H9 (cell line): ENCODE measurements at regions not wholly inside any gene's neighbourhood (a gene's known extent, or its start where the extent isn't known, plus 50 kb on each side); places are given as distances from the start of the nearest gene placed in this dataset.

Source experiments
- DNase-seq: peaks from one replicate; pipeline ENCODE4 v3.0.0-alpha.2; 2017
- H2AFZ ChIP-seq: one replicate; pipeline ENCODE4 v1.6.1; 2013; ENCODE audit warnings: mild to moderate bottlenecking, low read length, control low read depth, moderate library complexity
- H2AK5ac ChIP-seq: 2 replicates; pipeline ENCODE4 v1.6.1; 2013; ENCODE audit warnings: low read length, control low read depth, mixed read lengths; ENCODE audit not compliant: insufficient read length
- H2BK120ac ChIP-seq: one replicate; pipeline ENCODE4 v1.6.1; 2013; ENCODE audit warnings: low read depth, mild to moderate bottlenecking, low read length, control low read depth, inconsistent platforms; ENCODE audit not compliant: poor library complexity, severe bottlenecking
- H2BK12ac ChIP-seq: 2 replicates; pipeline ENCODE4 v1.6.1; 2013; ENCODE audit warnings: low read length, control low read depth, mixed read lengths, low read depth; ENCODE audit not compliant: insufficient read length
- H2BK15ac ChIP-seq: 2 replicates; pipeline ENCODE4 v1.6.1; 2013; ENCODE audit warnings: low read depth, low read length, control low read depth
- H2BK20ac ChIP-seq: one replicate; pipeline ENCODE4 v1.6.1; 2013; ENCODE audit warnings: low read depth, mild to moderate bottlenecking, low read length, control low read depth, inconsistent platforms; ENCODE audit not compliant: poor library complexity, severe bottlenecking
- H2BK5ac ChIP-seq: 2 replicates; pipeline ENCODE4 v1.6.1; 2013; ENCODE audit warnings: low read length, control low read depth, mixed read lengths; ENCODE audit not compliant: insufficient read length
- H3K14ac ChIP-seq: 2 replicates; pipeline ENCODE4 v1.6.1; 2013; ENCODE audit warnings: low read length, control low read depth; ENCODE audit not compliant: insufficient read depth
- H3K18ac ChIP-seq: 2 replicates; pipeline ENCODE4 v1.6.1; 2013; ENCODE audit warnings: low read depth, mild to moderate bottlenecking, mixed read lengths, low read length, control low read depth; ENCODE audit not compliant: insufficient read length
- H3K23ac ChIP-seq: 2 replicates; pipeline ENCODE4 v1.6.1; 2013; ENCODE audit warnings: low read length, control low read depth, mixed read lengths, low read depth; ENCODE audit not compliant: insufficient read length
- H3K23me2 ChIP-seq: 2 replicates; pipeline ENCODE4 v1.6.1; 2013; ENCODE audit warnings: low read depth, mild to moderate bottlenecking, mixed read lengths, low read length, control low read depth; ENCODE audit not compliant: insufficient read length, poor library complexity, severe bottlenecking
- H3K27ac ChIP-seq: 2 replicates; pipeline ENCODE4 v1.5.1; 2013; ENCODE audit warnings: low read length, control low read depth, mixed read lengths, low read depth; ENCODE audit not compliant: insufficient read length
- H3K27me3 ChIP-seq: 2 replicates; pipeline ENCODE4 v1.6.1; 2013; ENCODE audit warnings: low read length, control low read depth, inconsistent platforms; ENCODE audit not compliant: insufficient read depth
- H3K4ac ChIP-seq: 2 replicates; pipeline ENCODE4 v1.6.1; 2013; ENCODE audit warnings: low read depth, mild to moderate bottlenecking, control low read depth, inconsistent platforms, low read length, moderate library complexity
- H3K4me1 ChIP-seq: 2 replicates; pipeline ENCODE4 v1.6.1; 2013; ENCODE audit warnings: low read length, control low read depth, inconsistent platforms; ENCODE audit not compliant: insufficient read depth
- H3K4me2 ChIP-seq: 2 replicates; pipeline ENCODE4 v1.6.1; 2013; ENCODE audit warnings: low read length, control low read depth, mixed read lengths; ENCODE audit not compliant: insufficient read length, insufficient read depth
- H3K56ac ChIP-seq: 2 replicates; pipeline ENCODE4 v1.6.1; 2013; ENCODE audit warnings: low read depth, mild to moderate bottlenecking, mixed read lengths, low read length, control low read depth; ENCODE audit not compliant: insufficient read length
- H3K79me1 ChIP-seq: 2 replicates; pipeline ENCODE4 v1.6.1; 2013; ENCODE audit warnings: low read depth, mild to moderate bottlenecking, moderate library complexity, low read length, control low read depth, inconsistent platforms; ENCODE audit not compliant: insufficient read depth, poor library complexity, severe bottlenecking
- H3K79me2 ChIP-seq: 2 replicates; pipeline ENCODE4 v1.6.1; 2013; ENCODE audit warnings: low read length, control low read depth, inconsistent platforms; ENCODE audit not compliant: insufficient read depth
- H3K9ac ChIP-seq: 2 replicates; pipeline ENCODE4 v1.6.1; 2013; ENCODE audit warnings: low read length, control low read depth, mixed read lengths; ENCODE audit not compliant: insufficient read length; ENCODE audit errors: extremely low read depth
- H3K9me3 ChIP-seq: one replicate; pipeline ENCODE4 v1.6.1; 2013; ENCODE audit warnings: low read depth, low read length, inconsistent platforms; ENCODE audit not compliant: control insufficient read depth
- H3T11ph ChIP-seq: one replicate; pipeline ENCODE4 v1.6.1; 2013; ENCODE audit warnings: mild to moderate bottlenecking, low read length, control low read depth, inconsistent platforms
- H4K20me1 ChIP-seq: one replicate; pipeline ENCODE4 v1.6.1; 2013; ENCODE audit not compliant: control insufficient read depth, insufficient read length, insufficient read depth
- H4K5ac ChIP-seq: 2 replicates; pipeline ENCODE4 v1.6.1; 2013; ENCODE audit warnings: low read depth, mild to moderate bottlenecking, mixed read lengths, low read length, control low read depth; ENCODE audit not compliant: insufficient read length
- H4K8ac ChIP-seq: replicated peaks from 2 replicates; pipeline ENCODE4 v1.6.1; 2013; ENCODE audit warnings: low read length, control low read depth, mixed read lengths, low read depth; ENCODE audit not compliant: insufficient read length
- H4K91ac ChIP-seq: 2 replicates; pipeline ENCODE4 v1.6.1; 2013; ENCODE audit warnings: low read depth, mild to moderate bottlenecking, moderate library complexity, mixed read lengths, low read length, control low read depth; ENCODE audit not compliant: insufficient read length
- H3K27ac Mint-ChIP-seq, 3 experiments: 2 replicates in 2 of 3; 3 replicates in 1 of 3; pipeline ENCODE4 v1.8.0; 2020 to 2021; ENCODE audit warnings: mixed read lengths in 3 of 3, mild to moderate bottlenecking in 1 of 3, moderate library complexity in 1 of 3
- H3K27me3 Mint-ChIP-seq: 2 replicates; pipeline ENCODE4 v1.8.0; 2021; ENCODE audit warnings: low read depth, mild to moderate bottlenecking, moderate library complexity, mixed read lengths
- H3K36me3 Mint-ChIP-seq, 3 experiments: 2 replicates in 2 of 3; 3 replicates in 1 of 3; pipeline ENCODE4 v1.8.0; 2020 to 2021; ENCODE audit warnings: low read depth in 3 of 3, mixed read lengths in 3 of 3; ENCODE audit not compliant: insufficient read depth in 1 of 3
- H3K4me1 Mint-ChIP-seq, 2 experiments: 2 replicates each; pipeline ENCODE4 v1.8.0; 2020; ENCODE audit warnings: mixed read lengths in 2 of 2
- H3K4me3 Mint-ChIP-seq, 2 experiments: 2 replicates in 1 of 2; 3 replicates in 1 of 2; pipeline ENCODE4 v1.8.0; 2020 to 2021; ENCODE audit warnings: mild to moderate bottlenecking in 2 of 2, mixed read lengths in 2 of 2, moderate library complexity in 1 of 2
- H3K9me3 Mint-ChIP-seq, 2 experiments: 2 replicates in 1 of 2; 3 replicates in 1 of 2; pipeline ENCODE4 v1.8.0; 2020; ENCODE audit warnings: mild to moderate bottlenecking in 2 of 2, mixed read lengths in 2 of 2, moderate library complexity in 1 of 2
- CTCF ChIP-seq: fragments of 200-600 bp; sonication (generic); conservative IDR thresholded peaks from 3 replicates; pipeline ENCODE4 v1.8.0; 2021; ENCODE audit warnings: antibody characterized with exemption, mild to moderate bottlenecking
- WGBS: extraction: QIAGEN DNeasy Blood & Tissue Kit; methylation state at CpG from one replicate; pipeline ENCODE4 v1.1.7; 2013; ENCODE audit warnings: missing lambda C conversion rate, low lambda C conversion rate, mixed read lengths; ENCODE audit not compliant: insufficient read length; ENCODE audit errors: extremely low coverage; 5-methylcytosine and 5-hydroxymethylcytosine counted together

GRCh38 chr2:162908567-162908966, 70.0 kb upstream of the KCNH7 start:
- H3K4ac ChIP-seq: no peak overlapping the region

More at GRCh38 chr2:162908567-162908966, 70.0 kb upstream of the KCNH7 start:
- Histone ChIP-seq H3T11ph (no peak overlapping the region), H3K9me3 (no peaks in the 10 kb centered on the region), H3K23ac (no peak overlapping the region), H2BK15ac (no peak overlapping the region), H3K56ac (no peak overlapping the region), H3K18ac (no peak overlapping the region), H2BK120ac (no peak overlapping the region), H3K79me2 (no peaks in the 10 kb centered on the region), H3K27me3 (no peaks in the 10 kb centered on the region), H4K20me1 (no peaks in the 10 kb centered on the region), H3K4me2 (no peak overlapping the region), H2BK5ac (no peak overlapping the region), H4K5ac (no peak overlapping the region), H4K8ac (no peak overlapping the region), H2BK12ac (no peak overlapping the region), H2AFZ (no peak overlapping the region), H3K27ac (no peak overlapping the region), H3K4me1 (no peaks in the 10 kb centered on the region), H2BK20ac (no peak overlapping the region), H3K79me1 (no peaks in the 10 kb centered on the region), H3K9ac (no peak overlapping the region), H3K14ac (no peak overlapping the region), H3K23me2 (no peaks in the 10 kb centered on the region), H2AK5ac (no peak overlapping the region), H4K91ac (no peak overlapping the region)
- Mint-ChIP-seq H3K4me1 (peaks cover 0 to 3% of the 10 kb centered on the region in 2 experiments; a peak in 1 of 4 replicates), H3K27me3 (no peaks in the 10 kb centered on the region; the same call in 1 of the 2 replicates), H3K27ac (no peak overlapping the region; a peak in 1 of 7 replicates), H3K4me3 (no peak overlapping the region), H3K36me3 (no peaks in the 10 kb centered on the region), H3K9me3 (no peaks in the 10 kb centered on the region)
- TF ChIP-seq CTCF: peak; percentile 31; the same call in 2 of the 3 replicates
- no CpG with 5 or more reads among the region's 2 CpGs for WGBS
- peak; percentile 41 for DNase-seq
